ENCODE measurements at regions not wholly inside any gene's neighbourhood (a gene's known extent, or its start where the extent isn't known, plus 50 kb on each side); places are given as distances from the start of the nearest gene placed in this dataset.

DNA sequence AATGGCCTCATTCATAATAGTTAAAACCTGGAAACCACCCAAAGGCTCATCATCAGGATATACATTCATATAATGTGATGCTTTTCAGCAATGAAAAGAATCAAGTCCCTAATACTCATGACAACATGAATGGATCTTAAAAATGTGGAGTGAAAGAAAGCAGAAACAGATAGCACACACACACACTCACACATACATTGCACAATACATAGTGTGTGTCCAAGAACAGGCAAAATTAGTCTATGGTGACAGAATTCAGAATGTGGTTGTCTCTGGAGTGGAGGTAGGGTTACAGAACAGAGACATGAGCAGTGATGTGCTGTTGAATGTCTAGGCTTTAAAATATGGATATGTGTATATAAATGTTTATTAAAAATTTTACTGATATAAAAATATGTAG is 419.9 kb upstream of the PCDH15 start:
- H3K4me3 ChIP-seq (ENCODE audit: low read length): no peak overlapping the region
- TF ChIP-seq, protein P1, sequence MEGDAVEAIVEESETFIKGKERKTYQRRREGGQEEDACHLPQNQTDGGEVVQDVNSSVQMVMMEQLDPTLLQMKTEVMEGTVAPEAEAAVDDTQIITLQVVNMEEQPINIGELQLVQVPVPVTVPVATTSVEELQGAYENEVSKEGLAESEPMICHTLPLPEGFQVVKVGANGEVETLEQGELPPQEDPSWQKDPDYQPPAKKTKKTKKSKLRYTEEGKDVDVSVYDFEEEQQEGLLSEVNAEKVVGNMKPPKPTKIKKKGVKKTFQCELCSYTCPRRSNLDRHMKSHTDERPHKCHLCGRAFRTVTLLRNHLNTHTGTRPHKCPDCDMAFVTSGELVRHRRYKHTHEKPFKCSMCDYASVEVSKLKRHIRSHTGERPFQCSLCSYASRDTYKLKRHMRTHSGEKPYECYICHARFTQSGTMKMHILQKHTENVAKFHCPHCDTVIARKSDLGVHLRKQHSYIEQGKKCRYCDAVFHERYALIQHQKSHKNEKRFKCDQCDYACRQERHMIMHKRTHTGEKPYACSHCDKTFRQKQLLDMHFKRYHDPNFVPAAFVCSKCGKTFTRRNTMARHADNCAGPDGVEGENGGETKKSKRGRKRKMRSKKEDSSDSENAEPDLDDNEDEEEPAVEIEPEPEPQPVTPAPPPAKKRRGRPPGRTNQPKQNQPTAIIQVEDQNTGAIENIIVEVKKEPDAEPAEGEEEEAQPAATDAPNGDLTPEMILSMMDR (conservative IDR thresholded peaks at IDR 0.05; ENCODE audit: low read length): no peak
- DNase-seq (ENCODE audit: low read depth): no peak

DNA sequence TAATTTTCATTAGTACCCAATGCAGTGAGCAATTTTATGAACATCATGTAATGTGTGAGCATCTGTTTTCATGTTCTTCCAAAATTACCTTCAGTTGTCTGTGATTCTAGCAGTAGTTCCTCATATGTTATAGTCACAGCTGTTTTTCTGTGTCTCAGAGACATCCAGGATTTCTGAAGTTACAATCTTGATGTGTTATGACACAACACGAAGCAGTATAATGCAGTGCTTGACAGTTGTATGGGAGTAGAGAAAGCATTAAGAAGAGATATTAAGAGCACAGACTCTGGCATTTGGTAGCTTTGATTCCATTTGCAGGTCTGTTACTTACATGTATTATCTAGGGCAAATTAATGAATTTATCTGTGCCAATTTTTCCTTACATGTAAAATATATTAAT is 414.7 kb upstream of the PCDH15 start:
- no peak overlapping the region for H3K4me3 ChIP-seq (ENCODE audit: low read length)
- no peak for DNase-seq (ENCODE audit: low read depth)
- TF ChIP-seq, protein P1 (conservative IDR thresholded peaks at IDR 0.05; ENCODE audit: low read length): no peak

DNA sequence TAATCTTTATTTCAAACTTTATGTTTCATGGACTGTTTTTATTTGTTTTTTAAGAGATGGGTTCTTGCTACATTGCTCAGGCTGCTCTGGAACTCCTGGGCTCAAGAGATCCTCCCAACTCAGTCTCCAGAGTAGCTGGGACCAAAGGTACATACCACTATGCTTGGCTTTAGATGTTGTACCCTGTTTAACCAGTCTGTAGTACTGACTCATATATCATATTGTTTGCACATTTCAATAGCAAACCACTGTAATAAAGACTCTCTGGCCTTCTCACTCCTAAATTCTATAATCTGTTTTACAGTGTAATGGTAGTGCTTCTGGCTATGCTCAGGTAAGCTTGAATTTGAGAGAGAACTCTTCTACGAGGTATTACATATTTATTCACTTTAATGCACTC is 413.6 kb upstream of the PCDH15 start:
- H3K4me3 ChIP-seq (ENCODE audit: low read length): no peak overlapping the region
- TF ChIP-seq, protein P1 (conservative IDR thresholded peaks at IDR 0.05; ENCODE audit: low read length): no peak
- no peak for DNase-seq (ENCODE audit: low read depth)

DNA sequence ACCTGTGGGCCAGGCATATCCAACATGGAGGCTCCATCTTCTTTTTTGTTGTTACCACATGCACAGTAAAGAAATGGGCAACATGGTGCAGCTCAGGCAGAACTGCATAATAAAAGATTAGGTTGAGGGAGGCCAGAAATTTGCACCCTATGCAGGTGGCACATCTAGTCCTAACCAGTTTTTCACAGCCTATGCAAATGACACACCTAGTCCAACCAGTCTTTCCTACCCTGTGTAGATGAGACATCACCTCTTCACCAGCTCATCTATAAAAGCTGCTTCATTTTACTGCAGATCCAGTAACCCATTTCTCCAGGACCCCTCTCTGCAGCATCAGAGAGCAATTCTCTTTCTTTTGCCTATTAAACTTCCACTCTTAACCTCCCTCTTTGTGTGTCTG is 411.0 kb upstream of the PCDH15 start:
- no peak for DNase-seq (ENCODE audit: low read depth)
- TF ChIP-seq, protein P1 (conservative IDR thresholded peaks at IDR 0.05; ENCODE audit: low read length): no peak
- H3K4me3 ChIP-seq (ENCODE audit: low read length): no peak overlapping the region

DNA sequence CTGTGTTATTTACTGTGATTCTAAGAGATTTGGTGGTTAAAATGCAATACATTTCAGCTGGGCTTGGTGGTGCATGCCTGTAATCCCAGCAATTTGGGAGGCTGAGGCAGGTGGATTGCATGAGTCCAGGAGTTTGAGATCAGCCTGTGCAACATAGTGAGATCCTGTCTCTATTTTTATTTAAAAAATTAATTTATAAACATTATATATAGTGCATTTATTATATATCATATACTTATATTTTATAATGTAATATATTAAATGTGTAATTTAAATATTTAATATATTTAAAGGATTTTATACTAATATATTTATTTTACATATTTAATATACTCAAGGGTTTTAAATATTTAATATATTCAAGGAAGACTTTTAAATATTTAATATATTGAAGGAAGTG is 402.8 kb upstream of the PCDH15 start:
- TF ChIP-seq, protein P1 (conservative IDR thresholded peaks at IDR 0.05; ENCODE audit: low read length): no peak
- DNase-seq (ENCODE audit: low read depth): no peak
- H3K4me3 ChIP-seq (ENCODE audit: low read length): no peak overlapping the region

DNA sequence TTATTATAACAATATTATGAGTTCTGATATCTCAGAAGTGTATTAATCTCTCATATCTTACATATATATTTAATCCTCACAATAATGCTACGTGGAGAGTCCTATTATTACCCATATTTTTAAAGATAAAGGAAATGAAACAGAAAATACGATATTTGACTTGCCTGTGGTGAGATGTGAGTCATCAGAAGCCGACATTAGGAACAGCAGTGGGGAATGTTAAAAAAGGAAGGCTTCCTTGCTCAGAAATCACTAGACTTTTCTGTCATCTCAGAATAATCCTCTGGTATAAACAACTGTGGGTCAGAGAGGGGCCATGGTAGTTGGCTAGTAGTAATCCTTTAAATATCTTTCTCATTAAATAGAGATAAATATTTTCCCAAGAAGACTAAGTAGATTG is 402.3 kb upstream of the PCDH15 start:
- DNase-seq (ENCODE audit: low read depth): no peak
- TF ChIP-seq, protein P1 (conservative IDR thresholded peaks at IDR 0.05; ENCODE audit: low read length): no peak
- no peak overlapping the region for H3K4me3 ChIP-seq (ENCODE audit: low read length)

DNA sequence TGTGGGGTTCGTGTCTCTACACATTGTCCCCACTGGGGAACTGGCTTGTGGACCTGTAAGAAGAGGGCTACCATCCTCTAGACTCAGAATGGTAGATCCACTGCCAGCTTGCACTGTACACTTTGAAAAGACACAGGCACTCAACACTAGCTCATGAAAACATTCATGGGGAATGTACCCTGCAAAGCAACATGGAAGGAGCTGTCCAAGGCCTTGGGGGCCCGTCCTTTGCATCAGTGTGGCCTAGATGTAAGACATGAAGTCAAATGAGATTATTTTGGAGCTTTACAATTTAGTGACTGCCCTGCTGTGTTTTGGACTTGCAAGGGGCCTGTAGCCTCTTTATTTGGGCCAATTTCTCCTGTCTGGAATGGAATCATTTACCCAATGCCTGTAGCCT is 399.0 kb upstream of the PCDH15 start:
- TF ChIP-seq, protein P1 (conservative IDR thresholded peaks at IDR 0.05; ENCODE audit: low read length): no peak
- no peak for DNase-seq (ENCODE audit: low read depth)
- no peak overlapping the region for H3K4me3 ChIP-seq (ENCODE audit: low read length)

Measured in AG10803 (cell line).